HCT116 (cell line): ENCODE measurements at regions not wholly inside any gene's neighbourhood (a gene's known extent, or its start where the extent isn't known, plus 50 kb on each side); places are given as distances from the start of the nearest gene placed in this dataset.

Source experiments
- ATAC-seq: fragments of 200-7000 bp; cut with Tn5 transposase; 2 replicates; pipeline ENCODE4 v1.9.1; 2020; ENCODE audit warnings: mild to moderate bottlenecking, moderate library complexity
- BruUV-seq: library from RNA; stranded (reverse); fragments of 400-500 nt; replicated peaks from 2 replicates; lab custom pipeline; 2021; lab: Mats Ljungman, UMichigan
- CTCF ChIA-PET: fragments of 300-600 bp; sonication (Branson Sonifier 250); formaldehyde crosslinking; loops from one replicate; lab custom pipeline; 2021; ENCODE audit warnings: antibody characterized with exemption; lab: Charles Lee
- POLR2A ChIA-PET: fragments of 300-600, 350-600 bp; sonication (Branson Sonifier 250); formaldehyde crosslinking; loops from one replicate; lab custom pipeline; 2021; ENCODE audit warnings: antibody characterized with exemption; lab: Charles Lee
- RAD21 ChIA-PET, 2 experiments: fragments of 300-600 bp; sonication (Branson Sonifier 250); formaldehyde crosslinking; loops; one replicate each; lab custom pipeline; 2023; ENCODE audit warnings: low total read pairs in 2 of 2; ENCODE audit not compliant: uncharacterized antibody in 2 of 2, unreplicated experiment in 2 of 2, low non-redundant PET in 1 of 2; lab: Charles Lee
- DNase-seq: peaks from one replicate; pipeline ENCODE4 v3.0.0-alpha.2; 2010; ENCODE audit warnings: low read depth, low spot score
- H2AFZ ChIP-seq: fragments of 200-600 bp; shearing (Covaris generic), sonication (generic); 2 replicates; pipeline ENCODE4 v1.6.1; 2017; ENCODE audit warnings: low read depth, mixed run types, mixed read lengths, antibody characterized with exemption, low read length; ENCODE audit not compliant: poor library complexity, severe bottlenecking
- H3K27ac ChIP-seq: 2 replicates; pipeline ENCODE4 v1.5.1; 2012; ENCODE audit warnings: low read depth, low read length
- H3K27me3 ChIP-seq: fragments of 200-600 bp; sonication (generic); 2 replicates; pipeline ENCODE4 v1.6.1; 2016; ENCODE audit warnings: mixed run types, low read length, mixed read lengths; ENCODE audit not compliant: insufficient read depth
- H3K36me3 ChIP-seq, 2 experiments: fragments of 200-500 bp in 1 of 2; fragments of 200-600 bp in 1 of 2; sonication (Bioruptor generic) in 1 of 2; sonication (generic) in 1 of 2; 2 replicates each; pipeline versions ENCODE4 v1.5.1 to v1.6.1; 2014 to 2016; ENCODE audit warnings: low read length in 2 of 2, inconsistent platforms in 1 of 2, mixed read lengths in 1 of 2, mixed run types in 1 of 2; ENCODE audit not compliant: insufficient read depth in 2 of 2, control insufficient read depth in 1 of 2
- H3K4me1 ChIP-seq, 2 experiments: fragments of 200-600 bp in 1 of 2; sonication (generic) in 1 of 2; 2 replicates each; pipeline versions ENCODE4 v1.5.1 to v1.6.1; 2012 to 2017; ENCODE audit warnings: low read length in 2 of 2, inconsistent platforms in 1 of 2, mild to moderate bottlenecking in 1 of 2, mixed read lengths in 1 of 2, mixed run types in 1 of 2, moderate library complexity in 1 of 2; ENCODE audit not compliant: insufficient read depth in 2 of 2, control insufficient read depth in 1 of 2
- H3K4me2 ChIP-seq: fragments of 200-600 bp; sonication (generic); 2 replicates; pipeline ENCODE4 v1.6.1; 2017; ENCODE audit warnings: mixed run types, low read length, mixed read lengths
- H3K4me3 ChIP-seq, 2 experiments: fragments of 200-600 bp in 1 of 2; sonication (generic) in 1 of 2; replicated peaks in 1 of 2; 2 replicates each; pipeline ENCODE4 v1.5.1; 2011 to 2016; ENCODE audit warnings: low read length in 2 of 2, control low read depth in 1 of 2, low read depth in 1 of 2, mild to moderate bottlenecking in 1 of 2, mixed read lengths in 1 of 2, mixed run types in 1 of 2
- H3K79me2 ChIP-seq: fragments of 200-600 bp; sonication (generic); 2 replicates; pipeline ENCODE4 v1.6.1; 2017; ENCODE audit warnings: mild to moderate bottlenecking, mixed run types, low read length, moderate library complexity, mixed read lengths; ENCODE audit not compliant: insufficient read depth
- H3K9ac ChIP-seq: fragments of 200-600 bp; sonication (generic); 2 replicates; pipeline ENCODE4 v1.6.1; 2016; ENCODE audit warnings: low read length, mixed read lengths
- H3K9me2 ChIP-seq: fragments of 200-600 bp; sonication (generic), shearing (Covaris generic); 2 replicates; pipeline ENCODE4 v1.6.1; 2017; ENCODE audit warnings: mixed run types, mild to moderate bottlenecking, moderate library complexity; ENCODE audit not compliant: insufficient read depth
- H3K9me3 ChIP-seq, 2 experiments: fragments of 200-500 bp in 1 of 2; fragments of 200-600 bp in 1 of 2; sonication (Bioruptor generic) in 1 of 2; sonication (generic) in 1 of 2; 2 replicates each; pipeline ENCODE4 v1.6.1; 2014 to 2017; ENCODE audit warnings: low read length in 2 of 2, mixed read lengths in 2 of 2, inconsistent platforms in 1 of 2, low read depth in 1 of 2, mild to moderate bottlenecking in 1 of 2, mixed run types in 1 of 2, moderate library complexity in 1 of 2; ENCODE audit not compliant: control insufficient read depth in 1 of 2, insufficient read depth in 1 of 2
- H4K20me1 ChIP-seq: fragments of 200-600 bp; sonication (generic), shearing (Covaris generic); 2 replicates; pipeline ENCODE4 v1.6.1; 2017; ENCODE audit warnings: mixed run types, mild to moderate bottlenecking, moderate library complexity; ENCODE audit not compliant: insufficient read depth
- CBX3 ChIP-seq: IDR thresholded peaks from 2 replicates; pipeline ENCODE4 v1.6.1; 2012; ENCODE audit warnings: low read depth
- CEBPB ChIP-seq: IDR thresholded peaks from 2 replicates; pipeline ENCODE4 v1.6.1; 2012; ENCODE audit warnings: low read depth
- EGR1 ChIP-seq: IDR thresholded peaks from 2 replicates; pipeline ENCODE4 v1.6.1; 2012; ENCODE audit warnings: low read depth
- ELF1 ChIP-seq: IDR thresholded peaks from 2 replicates; pipeline ENCODE4 v1.6.1; 2012; ENCODE audit warnings: low read depth, borderline replicate concordance
- EZH2 ChIP-seq: fragments of 200-600 bp; sonication (generic); IDR thresholded peaks from 2 replicates; pipeline ENCODE4 v1.6.1; 2017; ENCODE audit warnings: antibody characterized with exemption, mixed run types
- EZH2phosphoT487 ChIP-seq: fragments of 200-600 bp; IDR thresholded peaks from 2 replicates; pipeline ENCODE4 v1.6.1; 2018; ENCODE audit warnings: antibody characterized with exemption, borderline replicate concordance
- FOSL1 ChIP-seq: IDR thresholded peaks from 2 replicates; pipeline ENCODE4 v1.6.1; 2012; ENCODE audit warnings: low read depth
- JUND ChIP-seq: IDR thresholded peaks from 2 replicates; pipeline ENCODE4 v1.6.1; 2012
- MAX ChIP-seq: IDR thresholded peaks from 2 replicates; pipeline ENCODE4 v1.6.1; 2012
- POLR2A ChIP-seq: IDR thresholded peaks from 2 replicates; pipeline ENCODE4 v1.7.0; 2011; ENCODE audit warnings: borderline replicate concordance; ENCODE audit not compliant: insufficient read depth, insufficient read length; ENCODE audit errors: extremely low read depth
- POLR2AphosphoS5 ChIP-seq: IDR thresholded peaks from 2 replicates; pipeline ENCODE4 v1.6.1; 2011; ENCODE audit warnings: mild to moderate bottlenecking, low read depth, low read length, moderate library complexity
- RAD21 ChIP-seq: IDR thresholded peaks from 2 replicates; pipeline ENCODE4 v1.6.1; 2012; ENCODE audit warnings: low read depth, mild to moderate bottlenecking
- SIN3A ChIP-seq: IDR thresholded peaks from 2 replicates; pipeline ENCODE4 v1.6.1; 2012; ENCODE audit warnings: low read depth
- SP1 ChIP-seq: IDR thresholded peaks from 2 replicates; pipeline ENCODE4 v1.6.1; 2012; ENCODE audit warnings: low read depth
- YY1 ChIP-seq: IDR thresholded peaks from 2 replicates; pipeline ENCODE4 v1.6.1; 2011; ENCODE audit warnings: low read length, low read depth, moderate library complexity, mild to moderate bottlenecking; ENCODE audit not compliant: insufficient replicate concordance; ENCODE audit errors: extremely low read depth
- ZFX ChIP-seq: fragments of 450-650 bp; IDR thresholded peaks from 2 replicates; pipeline ENCODE4 v1.6.1; 2017
- ZNF274 ChIP-seq: fragments of 200-500 bp; sonication (Bioruptor generic); IDR thresholded peaks from 2 replicates; pipeline ENCODE4 v1.6.1; 2014; ENCODE audit warnings: mild to moderate bottlenecking, low read depth, low read length, inconsistent platforms
- intact Hi-C: fragments of 100-400 bp; cut with micrococcal nuclease; formaldehyde crosslinking; loops from 2 replicates; pipeline ENCODE4 v1.10.0; 2022
- TF ChIP-seq, protein P1 (sequence below): IDR thresholded peaks from 2 replicates; pipeline ENCODE4 v1.6.1; 2011; ENCODE audit warnings: mild to moderate bottlenecking, low read length, moderate library complexity; ENCODE audit not compliant: insufficient replicate concordance; ENCODE audit errors: extremely low read depth
- TF ChIP-seq, protein P2 (sequence below): IDR thresholded peaks from 2 replicates; pipeline ENCODE4 v1.6.1; 2012

- no peak for TF ChIP-seq SP1
- TF ChIP-seq POLR2AphosphoS5: no peak
- no peak for TF ChIP-seq CBX3
- no peak for TF ChIP-seq POLR2A
- no peak for TF ChIP-seq ELF1
- TF ChIP-seq, protein P1, sequence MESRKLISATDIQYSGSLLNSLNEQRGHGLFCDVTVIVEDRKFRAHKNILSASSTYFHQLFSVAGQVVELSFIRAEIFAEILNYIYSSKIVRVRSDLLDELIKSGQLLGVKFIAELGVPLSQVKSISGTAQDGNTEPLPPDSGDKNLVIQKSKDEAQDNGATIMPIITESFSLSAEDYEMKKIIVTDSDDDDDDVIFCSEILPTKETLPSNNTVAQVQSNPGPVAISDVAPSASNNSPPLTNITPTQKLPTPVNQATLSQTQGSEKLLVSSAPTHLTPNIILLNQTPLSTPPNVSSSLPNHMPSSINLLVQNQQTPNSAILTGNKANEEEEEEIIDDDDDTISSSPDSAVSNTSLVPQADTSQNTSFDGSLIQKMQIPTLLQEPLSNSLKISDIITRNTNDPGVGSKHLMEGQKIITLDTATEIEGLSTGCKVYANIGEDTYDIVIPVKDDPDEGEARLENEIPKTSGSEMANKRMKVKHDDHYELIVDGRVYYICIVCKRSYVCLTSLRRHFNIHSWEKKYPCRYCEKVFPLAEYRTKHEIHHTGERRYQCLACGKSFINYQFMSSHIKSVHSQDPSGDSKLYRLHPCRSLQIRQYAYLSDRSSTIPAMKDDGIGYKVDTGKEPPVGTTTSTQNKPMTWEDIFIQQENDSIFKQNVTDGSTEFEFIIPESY: no peak
- no peak for TF ChIP-seq EZH2
- TF ChIP-seq MAX: no peak
- TF ChIP-seq, all 23 proteins: peak for 0
- H3K4me1 ChIP-seq: no peaks in the 10 kb centered on the region
- DNase-seq: no peak
- ChIA-PET RAD21 (no interaction called here), CTCF (no interaction called here), POLR2A (no interaction called here)
- H2AFZ ChIP-seq: no peak overlapping the region
- no peak overlapping the region for H3K9ac ChIP-seq
- H3K27me3 ChIP-seq: no peaks in the 10 kb centered on the region
- no peak for ATAC-seq
- no peaks in the 10 kb centered on the region for H3K9me3 ChIP-seq
- no peak overlapping the region for H3K4me3 ChIP-seq
- intact Hi-C loops: no loop called here
- no peaks in the 10 kb centered on the region for H3K9me2 ChIP-seq
- no peaks in the 10 kb centered on the region for H3K79me2 ChIP-seq
- no peaks in the 10 kb centered on the region for H4K20me1 ChIP-seq
- no TSS peak for BruUV-seq
- no peak overlapping the region for H3K27ac ChIP-seq
- H3K4me2 ChIP-seq: no peak overlapping the region
- no peaks in the 10 kb centered on the region for H3K36me3 ChIP-seq
Measured at GRCh38 chr4:115437739-115438138, 324.3 kb upstream of the NDST4 start.

- DNase-seq: no peak
- no peak for ATAC-seq
- Histone ChIP-seq H4K20me1 (no peaks in the 10 kb centered on the region), H3K4me2 (no peak overlapping the region), H3K79me2 (no peaks in the 10 kb centered on the region), H3K27ac (no peak overlapping the region), H2AFZ (no peak overlapping the region), H3K36me3 (no peaks in the 10 kb centered on the region), H3K9me2 (no peaks in the 10 kb centered on the region), H3K4me1 (no peaks in the 10 kb centered on the region), H3K27me3 (no peaks in the 10 kb centered on the region), H3K9me3 (no peaks in the 10 kb centered on the region), H3K4me3 (no peak overlapping the region), H3K9ac (no peak overlapping the region)
- RAD21 ChIA-PET: no interaction called here
- no TSS peak for BruUV-seq
- POLR2A ChIA-PET: no interaction called here
- intact Hi-C loops: no loop called here
- CTCF ChIA-PET: no interaction called here
- no peak for TF ChIP-seq FOSL1
- TF ChIP-seq CBX3: no peak
- TF ChIP-seq EZH2phosphoT487: no peak
- TF ChIP-seq, protein P1: no peak
- no peak for TF ChIP-seq POLR2AphosphoS5
- TF ChIP-seq, protein P2, sequence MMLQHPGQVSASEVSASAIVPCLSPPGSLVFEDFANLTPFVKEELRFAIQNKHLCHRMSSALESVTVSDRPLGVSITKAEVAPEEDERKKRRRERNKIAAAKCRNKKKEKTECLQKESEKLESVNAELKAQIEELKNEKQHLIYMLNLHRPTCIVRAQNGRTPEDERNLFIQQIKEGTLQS: no peak
- TF ChIP-seq RAD21: no peak
- TF ChIP-seq SP1: no peak
- TF ChIP-seq ZFX: no peak
- TF ChIP-seq ZNF274: no peak
- no peak for TF ChIP-seq ELF1
- no peak for TF ChIP-seq JUND
- TF ChIP-seq EZH2: no peak
- no peak for TF ChIP-seq YY1
- TF ChIP-seq SIN3A: no peak
- no peak for TF ChIP-seq CEBPB
- TF ChIP-seq EGR1: no peak
Measured at GRCh38 chr4:115433491-115433890, 320.1 kb upstream of the NDST4 start.
